Stimulated activated naive CD8-positive, alpha-beta T cell treated with anti-CD3 and anti-CD28 coated beads, Interleukin-15, Interleukin-2, amounts not matched to agents 100 U/mL and 50 U/mL, for 24 hours (primary cell): ENCODE measurements at regions not wholly inside any gene's neighbourhood (a gene's known extent, or its start where the extent isn't known, plus 50 kb on each side); places are given as distances from the start of the nearest gene placed in this dataset.
"Not testable (repeated sequence)": the region's sequence is repeated elsewhere in the genome, so short reads cannot be mapped to it uniquely, and the experiment has no call there.

Experiments used
- ATAC-seq: fragments of 150-1000 bp; cut with Tn5 transposase; one replicate; pipeline ENCODE4 v1.10.0; 2021
- DNase-seq: peaks from one replicate; pipeline ENCODE4 v3.0.0; 2021

- no peak for DNase-seq
- ATAC-seq = no peak
These were observed 51.9 kb upstream of the LRRK2 start for GRCh38 chr12:40172879-40173278.

GRCh38 chr12:40171501-40171900 lies 53.3 kb upstream of the LRRK2 start:
- ATAC-seq = no peak
- DNase-seq = no peak

- ATAC-seq (no peak), DNase-seq (no peak)
These were observed 53.7 kb upstream of the LRRK2 start for GRCh38 chr12:40171066-40171465.

GRCh38 chr12:40170593-40170992 lies 54.2 kb upstream of the LRRK2 start:
- DNase-seq = no peak
- no peak for ATAC-seq

GRCh38 chr12:40168868-40169267 lies 55.9 kb upstream of the LRRK2 start:
- DNase-seq (no peak), ATAC-seq (peak; percentile 69)

- not testable (repeated sequence) for DNase-seq, ATAC-seq
These were observed 56.4 kb upstream of the LRRK2 start for GRCh38 chr12:40168419-40168818.

GRCh38 chr12:40168001-40168400 lies 56.8 kb upstream of the LRRK2 start:
- DNase-seq (no peak), ATAC-seq (no peak)

GRCh38 chr12:40165179-40165578 lies 59.3 kb upstream of the SLC2A13 start:
- DNase-seq (no peak), ATAC-seq (no peak)

- ATAC-seq = no peak
- DNase-seq = no peak
These were observed 58.2 kb upstream of the SLC2A13 start for GRCh38 chr12:40164034-40164433.

- DNase-seq (no peak), ATAC-seq (no peak)
These were observed 56.2 kb upstream of the SLC2A13 start for GRCh38 chr12:40162033-40162432.

- no peak for ATAC-seq
These were observed 52.8 kb upstream of the SLC2A13 start for GRCh38 chr12:40158592-40159111.

GRCh38 chr12:40157336-40157735 lies 51.5 kb upstream of the SLC2A13 start:
- no peak for ATAC-seq
- no peak for DNase-seq

More at GRCh38 chr12:40158592-40159111, 52.8 kb upstream of the SLC2A13 start:
- DNase-seq = no peak

GRCh38 chr12:40156021-40156764 lies 50.3 kb upstream of the SLC2A13 start:
- DNase-seq (no peak), ATAC-seq (no peak)
